ENCODE measurements at regions not wholly inside any gene's neighbourhood (a gene's known extent, or its start where the extent isn't known, plus 50 kb on each side); places are given as distances from the start of the nearest gene placed in this dataset.
"Not testable (repeated sequence)": the region's sequence is repeated elsewhere in the genome, so short reads cannot be mapped to it uniquely, and the experiment has no call there.

GRCh38 chr9:1535599-1535998 is 479.5 kb upstream of the SMARCA2 start:
- H3K4me3 ChIP-seq (replicated peaks; ENCODE audit: low read depth, low read length) = no peak overlapping the region
- DNase-seq (ENCODE audit: low read depth) = no peak
- TF ChIP-seq CTCF (IDR thresholded peaks at IDR 0.05; ENCODE audit: low read length, missing control alignments) = no peak

GRCh38 chr9:1536522-1537170 is 478.5 kb upstream of the SMARCA2 start:
- H3K4me3 ChIP-seq (replicated peaks; ENCODE audit: low read depth, low read length) = no peak overlapping the region
- no peak for TF ChIP-seq CTCF (IDR thresholded peaks at IDR 0.05; ENCODE audit: low read length, missing control alignments)
- no peak for DNase-seq (ENCODE audit: low read depth)

GRCh38 chr9:1538301-1538700 is 476.8 kb upstream of the SMARCA2 start:
- no peak overlapping the region for H3K4me3 ChIP-seq (replicated peaks; ENCODE audit: low read depth, low read length)
- DNase-seq (ENCODE audit: low read depth) = no peak
- TF ChIP-seq CTCF (IDR thresholded peaks at IDR 0.05; ENCODE audit: low read length, missing control alignments) = no peak

- H3K4me3 ChIP-seq (replicated peaks; ENCODE audit: low read depth, low read length) = no peak overlapping the region
- no peak for DNase-seq (ENCODE audit: low read depth)
- TF ChIP-seq CTCF (IDR thresholded peaks at IDR 0.05; ENCODE audit: low read length, missing control alignments) = no peak
Measured at GRCh38 chr9:1539216-1539615, 475.9 kb upstream of the SMARCA2 start.

GRCh38 chr9:1550636-1551035 is 464.5 kb upstream of the SMARCA2 start:
- TF ChIP-seq CTCF (IDR thresholded peaks at IDR 0.05; ENCODE audit: low read length, missing control alignments) = no peak
- DNase-seq (ENCODE audit: low read depth) = no peak
- no peak overlapping the region for H3K4me3 ChIP-seq (replicated peaks; ENCODE audit: low read depth, low read length)

- DNase-seq (ENCODE audit: low read depth) = no peak
- no peak for TF ChIP-seq CTCF (IDR thresholded peaks at IDR 0.05; ENCODE audit: low read length, missing control alignments)
- no peak overlapping the region for H3K4me3 ChIP-seq (replicated peaks; ENCODE audit: low read depth, low read length)
Measured at GRCh38 chr9:1554081-1555035, 460.8 kb upstream of the SMARCA2 start.

- not testable (repeated sequence) for DNase-seq (ENCODE audit: low read depth); H3K4me3 ChIP-seq (replicated peaks; ENCODE audit: low read depth, low read length)
Measured at GRCh38 chr9:1558666-1559065, 456.5 kb upstream of the SMARCA2 start.

Measured in fibroblast of pulmonary artery (primary cell).